T47D (cell line): ENCODE measurements at regions not wholly inside any gene's neighbourhood (a gene's known extent, or its start where the extent isn't known, plus 50 kb on each side); places are given as distances from the start of the nearest gene placed in this dataset.
"Not testable (repeated sequence)": the region's sequence is repeated elsewhere in the genome, so short reads cannot be mapped to it uniquely, and the experiment has no call there.

ENCODE experiments used
- DNase-seq, 2 experiments: peaks; one replicate each; pipeline versions ENCODE4 v3.0.0 to v3.0.0-alpha.2; 2011 to 2012; ENCODE audit warnings: low read depth in 1 of 2, low spot score in 1 of 2
- JUND ChIP-seq: IDR thresholded peaks from 2 replicates; pipeline ENCODE4 v1.6.1; 2012; ENCODE audit warnings: low read depth
- in situ Hi-C: cut with HindIII; loops from 2 replicates; pipeline ENCODE4 v1.10.0; 2016; ENCODE audit warnings: low sequenced_read_pairs, low pct_unique_long_range_greater_than_20kb

DNA sequence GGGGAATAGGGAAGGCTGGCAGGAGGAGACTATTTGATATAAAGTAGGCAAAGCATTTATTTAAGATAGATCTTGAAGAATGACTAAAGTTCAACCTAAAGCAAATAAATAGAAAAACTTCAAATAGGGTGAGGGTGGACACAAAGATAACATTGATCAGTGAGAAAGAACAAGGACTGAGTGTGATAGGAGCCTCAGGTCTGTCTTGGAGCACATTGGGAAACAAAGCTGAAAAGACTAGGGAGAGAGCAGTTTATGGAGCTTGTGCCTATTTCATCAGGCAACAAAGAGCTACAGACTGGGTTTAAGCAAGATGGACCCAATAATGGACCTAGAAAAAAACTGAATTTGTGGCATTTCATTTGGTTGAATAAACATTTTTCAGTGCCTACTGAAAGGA lies 425.6 kb downstream of the SMARCA1 start:
- DNase-seq = no peak
- TF ChIP-seq JUND = no peak
- in situ Hi-C loops = no loop called here

DNA sequence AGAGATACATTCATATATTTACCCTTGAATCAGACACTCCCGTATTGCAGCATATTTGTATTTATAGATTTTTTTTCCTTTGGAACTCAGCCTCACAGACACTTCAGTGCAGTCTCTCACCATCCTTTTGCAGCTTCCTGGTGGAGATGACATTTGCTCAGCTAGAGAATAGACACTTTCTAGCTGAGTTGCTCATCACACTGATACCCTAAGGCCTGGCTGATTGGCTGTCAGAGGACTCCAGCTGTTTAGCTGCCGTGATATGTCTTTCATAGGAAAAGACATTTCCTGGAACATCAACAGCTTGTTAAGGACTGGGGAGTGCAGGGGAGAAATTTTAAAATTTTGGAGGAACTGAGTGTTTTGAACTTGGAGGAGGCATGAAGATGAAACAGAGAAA lies 429.6 kb downstream of the SMARCA1 start:
- DNase-seq = no peak
- in situ Hi-C loops = no loop called here

DNA sequence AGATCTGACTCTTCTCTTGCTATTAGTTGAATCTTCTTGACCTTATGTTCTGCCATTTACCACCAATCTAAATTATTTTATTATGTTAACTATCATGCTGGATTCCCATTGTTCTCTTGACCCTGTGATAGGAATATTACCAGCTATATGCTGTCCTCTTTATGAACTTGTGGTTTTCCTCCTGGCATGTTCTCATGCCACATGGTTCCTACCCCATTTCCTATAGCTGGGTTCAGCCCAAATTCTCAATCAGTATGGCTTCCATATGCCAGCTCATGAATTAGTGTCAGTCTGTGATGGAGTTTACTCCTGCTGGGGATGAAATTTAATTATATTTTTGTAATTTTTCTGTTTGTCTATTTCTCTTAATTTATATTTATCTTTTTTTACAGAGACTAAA lies 430.5 kb downstream of the SMARCA1 start:
- in situ Hi-C loops = no loop called here
- TF ChIP-seq JUND = no peak
- no peak for DNase-seq

More for the DNA sequence above, 429.6 kb downstream of the SMARCA1 start:
- no peak for TF ChIP-seq JUND

DNA sequence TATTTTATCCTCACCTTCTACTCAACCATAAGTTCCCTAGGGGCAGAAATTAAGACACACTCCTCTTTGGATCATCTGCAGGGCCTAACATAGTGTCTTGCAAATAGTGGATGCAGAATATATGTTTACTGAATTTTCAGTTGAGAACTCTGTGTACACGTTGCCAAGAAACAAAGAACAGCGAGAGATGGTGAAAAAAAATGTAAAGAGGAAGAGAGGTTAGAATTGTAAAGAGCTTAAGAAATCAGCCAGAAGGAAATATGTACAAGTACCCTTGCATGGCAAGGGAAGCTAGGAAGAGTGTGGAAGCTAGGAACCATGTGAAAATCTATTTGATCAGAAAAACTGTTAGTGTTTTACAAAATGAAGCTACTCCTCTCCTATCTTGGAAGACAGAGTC lies 431.0 kb downstream of the SMARCA1 start:
- DNase-seq = no peak
- in situ Hi-C loops = no loop called here
- no peak for TF ChIP-seq JUND

DNA sequence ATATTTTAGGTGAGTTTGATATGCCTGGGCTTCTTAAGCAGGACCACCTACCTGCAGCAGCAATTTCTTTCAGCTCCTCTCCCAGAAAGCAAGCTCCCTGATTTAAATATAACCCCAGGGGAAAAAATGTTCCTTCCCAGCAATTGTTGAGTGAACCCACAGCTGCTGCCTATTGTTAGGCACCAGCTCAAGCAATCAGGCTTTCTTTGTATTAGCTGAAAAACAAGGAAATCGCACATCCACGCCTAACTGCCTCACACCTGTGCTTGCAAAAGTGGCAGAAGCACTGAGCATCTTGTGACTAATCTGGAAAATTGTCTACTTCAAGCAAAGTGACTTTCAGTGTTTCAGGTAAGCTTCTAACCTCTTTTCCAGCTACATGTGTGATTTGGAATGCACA lies 432.2 kb downstream of the SMARCA1 start:
- in situ Hi-C loops = no loop called here
- no peak for DNase-seq

DNA sequence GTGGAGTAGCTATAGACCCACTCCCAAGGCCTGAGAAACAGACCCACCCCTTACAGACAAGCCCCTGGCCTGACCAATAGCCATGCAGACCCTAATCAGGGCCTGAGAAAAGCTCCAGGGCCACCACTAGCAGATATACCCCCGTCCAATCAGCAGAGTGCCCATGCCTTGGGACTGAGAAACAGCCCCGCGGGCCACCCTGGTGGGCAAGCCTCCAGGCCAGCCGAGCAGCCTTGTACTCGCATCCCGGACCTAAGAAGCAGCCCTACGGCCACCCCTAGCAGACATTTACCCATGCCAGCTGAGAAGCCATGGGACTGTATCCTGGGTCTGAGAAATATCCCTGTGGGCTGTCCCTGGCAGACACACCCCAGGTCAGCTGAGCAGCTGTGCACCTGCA lies 436.5 kb downstream of the SMARCA1 start:
- no peak for DNase-seq
- in situ Hi-C loops = no loop called here
- no peak for TF ChIP-seq JUND

More for the DNA sequence above, 432.2 kb downstream of the SMARCA1 start:
- TF ChIP-seq JUND = no peak

DNA sequence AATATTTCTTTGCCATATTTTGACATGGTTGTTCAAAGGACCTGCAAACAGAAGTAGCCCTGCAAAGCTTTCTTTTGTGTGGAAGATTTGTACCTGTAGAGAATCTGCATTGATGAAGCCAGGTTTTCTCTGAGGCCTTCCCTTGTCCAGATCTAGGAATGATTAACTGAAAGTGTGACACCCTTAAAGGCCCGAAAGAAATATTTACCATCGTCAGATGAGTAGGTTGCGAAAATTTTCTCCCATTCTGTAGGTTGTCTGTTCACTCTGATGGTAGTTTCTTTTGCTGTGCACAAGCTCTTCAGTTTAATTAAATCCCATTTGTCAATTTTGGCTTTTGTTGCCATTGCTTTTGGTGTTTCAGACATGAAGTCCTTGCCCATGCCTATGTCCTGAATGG lies 439.0 kb downstream of the SMARCA1 start:
- DNase-seq, in situ Hi-C loops: not testable (repeated sequence)

DNA sequence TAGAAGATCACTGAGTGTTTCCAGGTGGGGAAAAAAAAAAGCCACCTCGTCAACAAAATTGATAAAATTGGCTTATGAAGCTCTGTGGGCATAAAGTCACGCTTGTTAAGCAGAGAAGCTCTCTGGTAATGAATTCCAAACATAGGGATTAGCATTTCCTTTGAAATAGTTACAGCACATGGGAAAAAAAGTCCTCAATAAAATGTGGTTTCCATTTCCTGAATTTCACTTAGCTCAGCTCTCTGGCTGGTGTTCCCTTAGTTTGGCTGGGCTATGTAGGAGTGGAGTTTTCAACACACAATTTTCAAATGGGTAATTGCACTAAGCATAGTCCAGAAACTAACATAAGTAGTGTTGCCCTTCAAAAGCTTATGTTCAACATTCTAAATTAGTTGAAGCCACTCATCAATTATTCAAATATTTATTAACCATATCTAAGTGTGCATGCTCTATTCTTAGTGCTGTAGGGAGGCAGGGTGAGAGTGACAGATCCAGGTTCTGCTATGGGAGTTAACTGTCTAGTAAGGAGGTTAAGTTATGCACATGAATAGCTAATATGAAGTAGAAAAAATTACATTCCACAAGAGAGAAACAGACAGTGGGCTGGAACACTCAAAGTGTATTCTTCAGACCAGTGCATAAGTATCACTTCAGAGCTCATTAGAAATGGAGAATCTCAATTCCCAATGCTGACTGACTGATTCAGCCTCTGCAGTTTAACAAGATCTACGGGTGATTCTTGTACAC lies 445.7 kb downstream of the SMARCA1 start:
- in situ Hi-C loops = no loop called here
- TF ChIP-seq JUND = no peak
- no peak for DNase-seq

DNA sequence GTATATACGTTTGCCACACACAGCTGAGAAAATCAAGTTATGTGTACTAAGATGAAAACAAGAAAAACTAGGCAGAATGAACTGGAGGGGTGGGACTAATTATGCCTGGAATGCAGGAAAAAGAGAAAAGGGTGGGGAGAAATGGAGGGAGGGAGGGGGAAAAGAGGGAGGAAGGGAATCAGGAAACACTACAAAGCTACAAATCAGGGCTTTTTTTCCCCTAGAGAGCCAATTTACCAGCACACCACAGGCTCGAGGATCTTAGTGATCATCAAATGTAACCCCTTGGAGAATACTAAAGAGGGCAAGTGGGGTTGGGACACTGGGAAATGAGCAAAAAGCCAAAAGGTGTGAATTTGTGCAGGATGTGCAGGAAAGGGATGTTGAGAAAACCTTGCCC lies 451.9 kb downstream of the SMARCA1 start:
- in situ Hi-C loops = no loop called here
- no peak for TF ChIP-seq JUND
- no peak for DNase-seq

DNA sequence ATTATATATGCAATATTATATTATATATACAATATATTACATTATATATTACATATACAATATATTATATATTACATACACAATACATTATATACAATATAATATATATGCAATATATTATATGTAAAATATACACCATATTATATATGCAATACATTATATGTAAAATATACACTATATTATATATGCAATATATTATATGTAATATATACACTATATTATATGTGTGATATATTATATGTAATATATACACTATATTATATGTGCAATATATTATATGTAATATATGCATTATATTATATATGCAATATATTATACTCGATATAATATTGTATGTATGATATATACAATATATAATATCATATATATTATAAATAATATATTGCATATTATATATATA lies 457.4 kb downstream of the SMARCA1 start:
- no peak for DNase-seq
- in situ Hi-C loops = no loop called here
- no peak for TF ChIP-seq JUND

DNA sequence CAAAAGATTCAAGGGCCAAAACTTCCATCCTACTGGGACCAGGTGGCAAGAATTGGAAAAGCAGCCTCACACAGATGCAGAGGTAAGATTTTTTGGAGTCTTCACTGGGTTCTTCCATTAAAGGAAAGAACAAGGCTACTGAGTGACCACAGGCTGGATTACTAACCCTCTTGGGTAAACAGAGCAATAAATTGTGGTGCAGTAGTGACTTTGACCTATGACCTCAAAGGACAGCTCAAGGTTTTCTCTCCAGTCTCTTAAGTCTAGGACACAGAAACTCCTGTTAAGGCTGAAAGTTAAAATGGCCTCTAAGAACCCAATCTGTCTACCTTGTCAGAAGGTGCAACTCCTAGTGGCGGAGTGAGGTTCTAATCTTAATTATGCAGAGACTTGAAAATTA lies 464.9 kb downstream of the SMARCA1 start:
- in situ Hi-C loops = no loop called here
- DNase-seq = no peak
- no peak for TF ChIP-seq JUND

DNA sequence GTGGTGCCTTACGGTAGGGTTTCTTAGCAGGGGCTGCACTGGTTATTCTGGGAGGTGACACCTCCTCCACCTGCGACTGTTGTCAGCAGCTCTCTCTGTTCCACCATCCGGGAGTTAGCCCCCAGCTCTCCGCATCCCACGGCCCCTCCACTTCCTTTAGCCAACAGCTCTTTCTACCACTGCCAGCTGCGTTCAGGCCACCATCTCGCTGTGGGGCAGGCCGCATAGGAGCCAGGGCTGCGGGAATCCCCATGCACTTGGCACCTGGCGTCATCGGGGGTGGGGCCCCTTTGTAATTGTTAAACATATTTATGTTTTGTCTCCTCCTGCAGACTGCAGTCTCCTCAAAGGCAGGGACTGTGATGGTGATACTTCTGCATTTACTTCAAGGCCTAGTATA lies 480.2 kb downstream of the SMARCA1 start:
- in situ Hi-C loops = no loop called here
- DNase-seq = no peak
- no peak for TF ChIP-seq JUND

DNA sequence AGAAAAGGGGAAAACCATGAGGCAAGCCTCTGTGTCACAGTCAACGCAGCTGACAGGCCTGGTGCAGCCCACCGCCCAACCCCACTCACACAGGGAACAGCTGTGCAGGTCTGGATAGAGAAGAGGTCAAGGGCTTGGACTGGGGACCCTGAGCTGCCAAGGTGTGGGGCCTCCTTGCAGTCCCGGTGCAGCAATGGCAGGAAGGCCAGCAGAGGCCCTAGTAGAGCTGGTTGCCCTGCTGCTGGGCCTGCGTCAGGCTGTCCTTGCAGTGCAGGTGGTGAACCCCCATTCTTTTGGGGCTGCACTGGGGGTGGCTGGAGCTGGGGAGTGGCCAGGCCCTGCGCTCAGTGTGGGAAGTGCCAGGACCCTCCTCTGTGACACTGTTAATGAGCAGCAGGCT lies 482.0 kb downstream of the SMARCA1 start:
- in situ Hi-C loops = no loop called here
- TF ChIP-seq JUND = no peak
- no peak for DNase-seq

DNA sequence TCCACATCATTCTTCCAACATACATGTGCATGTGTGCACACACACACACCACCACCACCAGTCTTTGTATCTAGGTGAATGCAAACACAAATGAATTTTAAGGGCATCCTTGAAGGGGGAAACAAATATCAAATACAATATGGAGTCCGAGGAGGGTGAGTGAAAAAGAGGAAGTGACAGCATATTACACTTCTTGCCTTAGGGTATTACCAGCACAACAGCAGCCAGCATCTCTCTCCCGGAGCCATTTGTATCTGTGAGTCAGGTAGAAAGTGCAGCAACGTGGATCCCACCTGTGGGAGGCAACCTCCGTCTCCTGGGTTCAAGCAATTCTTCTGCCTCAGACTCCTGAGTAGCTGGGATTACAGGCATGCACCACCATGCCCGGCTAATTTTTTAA lies 483.2 kb downstream of the SMARCA1 start:
- in situ Hi-C loops = no loop called here
- no peak for DNase-seq
- no peak for TF ChIP-seq JUND
